WTC11 (cell line): ENCODE measurements at regions not wholly inside any gene's neighbourhood (a gene's known extent, or its start where the extent isn't known, plus 50 kb on each side); places are given as distances from the start of the nearest gene placed in this dataset.

Experiments
- ATAC-seq: fragments of 200-7000 bp; cut with Tn5 transposase; 2 replicates; pipeline ENCODE4 v1.10.0; 2021; ENCODE audit warnings: mild to moderate bottlenecking, moderate library complexity
- CTCF ChIA-PET: fragments of 300-600 bp; sonication (Branson Sonifier 250); formaldehyde crosslinking; loops from one replicate; lab custom pipeline; 2021; ENCODE audit warnings: antibody characterized with exemption; lab: Charles Lee
- POLR2A ChIA-PET: fragments of 350-600 bp; sonication (Branson Sonifier 250); formaldehyde crosslinking; loops from one replicate; lab custom pipeline; 2021; ENCODE audit warnings: antibody characterized with exemption; lab: Charles Lee
- DNase-seq: peaks from one replicate; pipeline ENCODE4 v3.0.0; 2021; ENCODE audit warnings: low spot score
- H3K27ac Mint-ChIP-seq: 2 replicates; pipeline ENCODE4 v1.8.0; 2021; ENCODE audit warnings: mixed read lengths
- H3K27me3 Mint-ChIP-seq: 2 replicates; pipeline ENCODE4 v1.8.0; 2021; ENCODE audit warnings: low read depth, mild to moderate bottlenecking, moderate library complexity, mixed read lengths
- H3K36me3 Mint-ChIP-seq: 2 replicates; pipeline ENCODE4 v1.8.0; 2021; ENCODE audit warnings: mixed read lengths
- H3K4me1 Mint-ChIP-seq: 2 replicates; pipeline ENCODE4 v1.8.0; 2022; ENCODE audit warnings: mixed read lengths
- H3K4me3 Mint-ChIP-seq: 2 replicates; pipeline ENCODE4 v1.8.0; 2021; ENCODE audit warnings: mild to moderate bottlenecking, moderate library complexity, mixed read lengths
- H3K9me3 Mint-ChIP-seq: 2 replicates; pipeline ENCODE4 v1.8.0; 2021; ENCODE audit warnings: mixed read lengths
- ATF2 ChIP-seq: sonication (generic); formaldehyde crosslinking; IDR thresholded peaks from 2 replicates; pipeline ENCODE4 v1.8.1; 2022; ENCODE audit warnings: low read depth, missing genetic modification reagents, borderline replicate concordance
- CBFB ChIP-seq: sonication (generic); formaldehyde crosslinking; IDR thresholded peaks from 2 replicates; pipeline ENCODE4 v1.8.1; 2022; ENCODE audit warnings: mild to moderate bottlenecking, low read depth, missing genetic modification reagents
- CTCF ChIP-seq: fragments of 200-600 bp; IDR thresholded peaks from 2 replicates; pipeline ENCODE4 v1.8.0; 2022; ENCODE audit warnings: antibody characterized with exemption
- EMX1 ChIP-seq: fragments of 250-450 bp; sonication (Bioruptor Pico); IDR thresholded peaks from 2 replicates; pipeline ENCODE4 v1.8.0; 2021; ENCODE audit warnings: mild to moderate bottlenecking
- FOXJ3 ChIP-seq: sonication (generic); formaldehyde crosslinking; IDR thresholded peaks from 2 replicates; pipeline ENCODE4 v1.9.0; 2021; ENCODE audit warnings: missing genetic modification reagents, mild to moderate bottlenecking, borderline replicate concordance
- FOXP1 ChIP-seq: sonication (generic); formaldehyde crosslinking; IDR thresholded peaks from 2 replicates; pipeline ENCODE4 v1.8.0; 2022; ENCODE audit warnings: missing genetic modification reagents, mild to moderate bottlenecking, moderate library complexity, borderline replicate concordance
- GRHL2 ChIP-seq: fragments of 250-450 bp; sonication (Bioruptor Pico); IDR thresholded peaks from 2 replicates; pipeline ENCODE4 v1.8.0; 2022; ENCODE audit warnings: mild to moderate bottlenecking, moderate library complexity; ENCODE audit not compliant: insufficient replicate concordance, severe bottlenecking
- HMGA2 ChIP-seq: fragments of 250-450 bp; sonication (Bioruptor Pico); IDR thresholded peaks from 2 replicates; pipeline ENCODE4 v1.4.0; 2021; ENCODE audit warnings: mild to moderate bottlenecking, moderate library complexity
- JUN ChIP-seq: sonication (generic); formaldehyde crosslinking; IDR thresholded peaks from 2 replicates; pipeline ENCODE4 v1.8.0; 2023; ENCODE audit warnings: mild to moderate bottlenecking, missing genetic modification reagents
- MYBL2 ChIP-seq: sonication (generic); formaldehyde crosslinking; IDR thresholded peaks from 2 replicates; pipeline ENCODE4 v1.8.1; 2023; ENCODE audit warnings: mild to moderate bottlenecking, moderate library complexity, missing genetic modification reagents
- NFE2L1 ChIP-seq: sonication (generic); formaldehyde crosslinking; IDR thresholded peaks from 2 replicates; pipeline ENCODE4 v1.8.1; 2023; ENCODE audit warnings: missing genetic modification reagents
- NR3C1 ChIP-seq: sonication (generic); formaldehyde crosslinking; conservative IDR thresholded peaks from 2 replicates; pipeline ENCODE4 v1.8.1; 2023; ENCODE audit warnings: low read depth, mild to moderate bottlenecking, missing genetic modification reagents
- PRDM15 ChIP-seq: sonication (generic); formaldehyde crosslinking; IDR thresholded peaks from 2 replicates; pipeline ENCODE4 v1.8.0; 2022; ENCODE audit warnings: missing genetic modification reagents
- PREB ChIP-seq: sonication (generic); formaldehyde crosslinking; IDR thresholded peaks from 2 replicates; pipeline ENCODE4 v1.8.1; 2022; ENCODE audit warnings: mild to moderate bottlenecking, missing genetic modification reagents, moderate library complexity, borderline replicate concordance
- SP1 ChIP-seq: sonication (generic); formaldehyde crosslinking; conservative IDR thresholded peaks from 2 replicates; pipeline ENCODE4 v1.8.1; 2022; ENCODE audit warnings: missing genetic modification reagents
- TP53 ChIP-seq: sonication (generic); formaldehyde crosslinking; IDR thresholded peaks from 2 replicates; pipeline ENCODE4 v1.8.1; 2023; ENCODE audit warnings: mild to moderate bottlenecking, missing genetic modification reagents
- USF1 ChIP-seq: sonication (generic); formaldehyde crosslinking; IDR thresholded peaks from 2 replicates; pipeline ENCODE4 v1.8.0; 2022; ENCODE audit warnings: mild to moderate bottlenecking, missing genetic modification reagents
- ZMAT4 ChIP-seq: fragments of 250-450 bp; sonication (Bioruptor Pico); IDR thresholded peaks from 2 replicates; pipeline ENCODE4 v1.9.0; 2021; ENCODE audit warnings: mild to moderate bottlenecking
- ZNF138 ChIP-seq: sonication (generic); formaldehyde crosslinking; conservative IDR thresholded peaks from 2 replicates; pipeline ENCODE4 v1.8.1; 2022; ENCODE audit warnings: mild to moderate bottlenecking, moderate library complexity, missing genetic modification reagents
- ZNF317 ChIP-seq: sonication (generic); formaldehyde crosslinking; IDR thresholded peaks from 2 replicates; pipeline ENCODE4 v1.8.1; 2023; ENCODE audit warnings: low read depth, mild to moderate bottlenecking, moderate library complexity, missing genetic modification reagents, borderline replicate concordance

- TF ChIP-seq ATF2 (CRISPR knock-in tag) = no peak
- no peak for TF ChIP-seq FOXP1 (CRISPR knock-in tag)
- no peak for TF ChIP-seq ZNF317 (CRISPR knock-in tag)
Observed at GRCh38 chr4:32697281-32697814, 1977.2 kb downstream of the PCDH7 start (continued).

GRCh38 chr4:32700838-32701237 is 1980.7 kb downstream of the PCDH7 start:
- Mint-ChIP-seq H3K9me3 (no peaks in the 10 kb centered on the region), H3K4me3 (no peak overlapping the region), H3K4me1 (peaks cover 6% of the 10 kb centered on the region; the same call in 1 of the 2 replicates), H3K36me3 (no peaks in the 10 kb centered on the region), H3K27ac (no peak overlapping the region), H3K27me3 (no peaks in the 10 kb centered on the region)
- ChIA-PET CTCF (no interaction called here), POLR2A (no interaction called here)
- DNase-seq = no peak
- no peak for ATAC-seq
- no peak for TF ChIP-seq TP53
- no peak for TF ChIP-seq SP1 (CRISPR knock-in tag)
- no peak for TF ChIP-seq PRDM15 (CRISPR knock-in tag)
- no peak for TF ChIP-seq NR3C1
- no peak for TF ChIP-seq ZMAT4
- TF ChIP-seq ZNF138 (CRISPR knock-in tag) = no peak
- no peak for TF ChIP-seq GRHL2 (CRISPR knock-in tag)
- TF ChIP-seq CBFB (CRISPR knock-in tag) = no peak
- TF ChIP-seq PREB (CRISPR knock-in tag) = no peak
- TF ChIP-seq EMX1 = no peak
- TF ChIP-seq MYBL2 = no peak
- no peak for TF ChIP-seq NFE2L1 (CRISPR knock-in tag)
- TF ChIP-seq CTCF = no peak
- no peak for TF ChIP-seq USF1 (CRISPR knock-in tag)
- TF ChIP-seq JUN (CRISPR knock-in tag) = no peak
- TF ChIP-seq HMGA2 (CRISPR knock-in tag) = no peak
- no peak for TF ChIP-seq FOXJ3
